GM23338 (cell line): ENCODE measurements at regions not wholly inside any gene's neighbourhood (a gene's known extent, or its start where the extent isn't known, plus 50 kb on each side); places are given as distances from the start of the nearest gene placed in this dataset.

ENCODE experiments used
- ATAC-seq: fragments of 200-7000 bp; cut with Tn5 transposase; 3 replicates; pipeline ENCODE4 v1.9.1; 2020
- DNase-seq: peaks from one replicate; pipeline ENCODE4 v3.0.0-alpha.2; 2015; ENCODE audit warnings: low spot score
- H2AFZ ChIP-seq: fragments of 200-600 bp; sonication (generic); 2 replicates; pipeline ENCODE4 v1.8.0; 2016; ENCODE audit warnings: antibody characterized with exemption, mild to moderate bottlenecking, moderate library complexity
- H3F3A ChIP-seq: fragments of 200-600 bp; sonication (generic); replicated peaks from 2 replicates; pipeline ENCODE4 v1.8.0; 2017; ENCODE audit warnings: antibody characterized with exemption, mixed run types, low read depth
- H3K27ac ChIP-seq: fragments of 200-600 bp; sonication (generic); 2 replicates; pipeline ENCODE4 v1.6.1; 2016; ENCODE audit warnings: low read depth
- H3K27me3 ChIP-seq: fragments of 200-600 bp; sonication (generic); 2 replicates; pipeline ENCODE4 v1.8.0; 2016; ENCODE audit warnings: mild to moderate bottlenecking, mixed run types, moderate library complexity; ENCODE audit not compliant: insufficient read depth
- H3K36me3 ChIP-seq: fragments of 200-600 bp; sonication (generic); 2 replicates; pipeline ENCODE4 v1.8.0; 2016; ENCODE audit warnings: mild to moderate bottlenecking; ENCODE audit not compliant: insufficient read depth
- H3K4me1 ChIP-seq: fragments of 200-600 bp; sonication (generic); 2 replicates; pipeline ENCODE4 v1.8.0; 2016; ENCODE audit warnings: mild to moderate bottlenecking, moderate library complexity; ENCODE audit not compliant: insufficient read depth
- H3K4me2 ChIP-seq: fragments of 200-600 bp; sonication (generic); 2 replicates; pipeline ENCODE4 v1.7.1; 2017; ENCODE audit warnings: mixed run types
- H3K4me3 ChIP-seq: fragments of 200-600 bp; sonication (generic); 2 replicates; pipeline ENCODE4 v1.6.1; 2016; ENCODE audit warnings: mixed run types
- H3K79me2 ChIP-seq: fragments of 200-600 bp; sonication (generic); replicated peaks from 2 replicates; pipeline ENCODE4 v1.8.0; 2017; ENCODE audit warnings: mild to moderate bottlenecking; ENCODE audit not compliant: insufficient read depth
- H3K9me2 ChIP-seq: fragments of 200-600 bp; sonication (generic); 2 replicates; pipeline ENCODE4 v1.8.0; 2017; ENCODE audit not compliant: insufficient read depth
- H4K20me1 ChIP-seq: fragments of 200-600 bp; sonication (generic); replicated peaks from 2 replicates; pipeline ENCODE4 v1.8.0; 2017; ENCODE audit warnings: mild to moderate bottlenecking; ENCODE audit not compliant: insufficient read depth
- H3K27ac Mint-ChIP-seq: 2 replicates; pipeline ENCODE4 v1.8.0; 2020; ENCODE audit warnings: inconsistent platforms, mild to moderate bottlenecking, moderate library complexity, mixed read lengths
- H3K27me3 Mint-ChIP-seq: 3 replicates; pipeline ENCODE4 v1.8.0; 2022; ENCODE audit warnings: low read depth, mild to moderate bottlenecking, moderate library complexity, mixed read lengths, inconsistent platforms; ENCODE audit not compliant: insufficient read depth, poor library complexity
- H3K36me3 Mint-ChIP-seq: 3 replicates; pipeline ENCODE4 v1.8.0; 2021; ENCODE audit warnings: low read depth, mild to moderate bottlenecking, inconsistent platforms, moderate library complexity, mixed read lengths
- H3K4me1 Mint-ChIP-seq: 3 replicates; pipeline ENCODE4 v1.8.0; 2020; ENCODE audit warnings: mild to moderate bottlenecking, inconsistent platforms, mixed read lengths
- H3K4me3 Mint-ChIP-seq: 3 replicates; pipeline ENCODE4 v1.8.0; 2021; ENCODE audit warnings: moderate library complexity, mild to moderate bottlenecking, inconsistent platforms, mixed read lengths
- H3K9me3 Mint-ChIP-seq: 3 replicates; pipeline ENCODE4 v1.8.0; 2020; ENCODE audit warnings: moderate library complexity, mild to moderate bottlenecking, inconsistent platforms, mixed read lengths
- CREB1 ChIP-seq: fragments of 250-450 bp; sonication (Bioruptor Pico); IDR thresholded peaks from 2 replicates; pipeline ENCODE4 v1.5.0; 2020; ENCODE audit warnings: low read depth, mild to moderate bottlenecking, moderate library complexity
- CTCF ChIP-seq, 2 experiments: fragments of 200-600 bp in 1 of 2; sonication (generic) in 1 of 2; conservative IDR thresholded peaks; 2 replicates each; pipeline versions ENCODE4 v1.5.1 to v1.6.1; 2016 to 2017; ENCODE audit warnings: antibody characterized with exemption in 2 of 2, low read depth in 2 of 2, mild to moderate bottlenecking in 2 of 2, moderate library complexity in 1 of 2
- EZH2 ChIP-seq: fragments of 200-600 bp; sonication (generic); IDR thresholded peaks from one replicate; pipeline ENCODE4 v1.8.0; 2017; ENCODE audit warnings: antibody characterized with exemption, mild to moderate bottlenecking, low read depth; ENCODE audit not compliant: unreplicated experiment
- JUNB ChIP-seq: IDR thresholded peaks from one replicate; pipeline ENCODE4 v1.6.1; 2016; ENCODE audit warnings: antibody characterized with exemption; ENCODE audit not compliant: unreplicated experiment
- NANOG ChIP-seq: IDR thresholded peaks from 2 replicates; pipeline ENCODE4 v1.6.1; 2016; ENCODE audit warnings: antibody characterized with exemption, borderline replicate concordance
- ZNF331 ChIP-seq: fragments of 250-450 bp; sonication (Bioruptor Pico); IDR thresholded peaks from 2 replicates; pipeline ENCODE4 v1.5.0; 2020; ENCODE audit warnings: low read depth, mild to moderate bottlenecking, moderate library complexity
- TF ChIP-seq, protein P1 (sequence below): IDR thresholded peaks from 2 replicates; pipeline ENCODE4 v1.6.1; 2016; ENCODE audit warnings: antibody characterized with exemption
- TF ChIP-seq, protein P2 (sequence below): IDR thresholded peaks from one replicate; pipeline ENCODE4 v1.6.1; 2018; ENCODE audit warnings: antibody characterized with exemption; ENCODE audit not compliant: unreplicated experiment

GRCh38 chr2:176702131-176702530, 432.9 kb downstream of the MTX2 start:
- H3K36me3 ChIP-seq, result no peaks in the 10 kb centered on the region
- no peaks in the 10 kb centered on the region for H3K79me2 ChIP-seq
- no peaks in the 10 kb centered on the region for H3F3A ChIP-seq
- ATAC-seq (no peak), DNase-seq (no peak)
- TF ChIP-seq, protein P1, sequence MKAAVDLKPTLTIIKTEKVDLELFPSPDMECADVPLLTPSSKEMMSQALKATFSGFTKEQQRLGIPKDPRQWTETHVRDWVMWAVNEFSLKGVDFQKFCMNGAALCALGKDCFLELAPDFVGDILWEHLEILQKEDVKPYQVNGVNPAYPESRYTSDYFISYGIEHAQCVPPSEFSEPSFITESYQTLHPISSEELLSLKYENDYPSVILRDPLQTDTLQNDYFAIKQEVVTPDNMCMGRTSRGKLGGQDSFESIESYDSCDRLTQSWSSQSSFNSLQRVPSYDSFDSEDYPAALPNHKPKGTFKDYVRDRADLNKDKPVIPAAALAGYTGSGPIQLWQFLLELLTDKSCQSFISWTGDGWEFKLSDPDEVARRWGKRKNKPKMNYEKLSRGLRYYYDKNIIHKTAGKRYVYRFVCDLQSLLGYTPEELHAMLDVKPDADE, result no peak
- no peaks in the 10 kb centered on the region for H4K20me1 ChIP-seq
- no peak overlapping the region for H3K27ac ChIP-seq
- H3K4me1 ChIP-seq, result peaks cover 6% of the 10 kb centered on the region; the same call in 1 of the 2 replicates
- peak overlapping the region; percentile 40; the same call in 1 of the 2 replicates for H2AFZ ChIP-seq
- H3K9me2 ChIP-seq, result no peaks in the 10 kb centered on the region
- H3K36me3 Mint-ChIP-seq, result no peaks in the 10 kb centered on the region
- H3K4me3 ChIP-seq, result no peak overlapping the region
- no peak overlapping the region for H3K4me3 Mint-ChIP-seq
- no peak overlapping the region for H3K4me2 ChIP-seq
- no peaks in the 10 kb centered on the region for H3K9me3 Mint-ChIP-seq
- no peak overlapping the region for H3K27ac Mint-ChIP-seq
- no peaks in the 10 kb centered on the region for H3K27me3 Mint-ChIP-seq
- no peaks in the 10 kb centered on the region for H3K27me3 ChIP-seq
- H3K4me1 Mint-ChIP-seq, result peaks cover 6% of the 10 kb centered on the region; the same call in 1 of the 3 replicates

- H4K20me1 ChIP-seq, result no peaks in the 10 kb centered on the region
- H3K9me3 Mint-ChIP-seq, result no peaks in the 10 kb centered on the region
- ATAC-seq (no peak), DNase-seq (no peak)
- no peak overlapping the region for H3K4me2 ChIP-seq
- no peaks in the 10 kb centered on the region for H3K36me3 Mint-ChIP-seq
- H3K4me3 Mint-ChIP-seq, result no peak overlapping the region
- H3K36me3 ChIP-seq, result no peaks in the 10 kb centered on the region
- H3K27me3 ChIP-seq, result no peaks in the 10 kb centered on the region
- peak overlapping the region; percentile 16; the same call in 1 of the 2 replicates for H2AFZ ChIP-seq
- no peaks in the 10 kb centered on the region for H3K9me2 ChIP-seq
- no peaks in the 10 kb centered on the region for H3F3A ChIP-seq
- H3K4me3 ChIP-seq, result no peak overlapping the region
- no peaks in the 10 kb centered on the region for H3K79me2 ChIP-seq
- peaks cover 6% of the 10 kb centered on the region for H3K4me1 ChIP-seq
- TF ChIP-seq CTCF (conservative IDR thresholded peaks at IDR 0.05; ENCODE audit: low read depth in 2 of 2) (no peak), JUNB (no peak), EZH2 (no peak), ZNF331 (CRISPR knock-in tag) (no peak), NANOG (no peak), CREB1 (CRISPR knock-in tag) (no peak)
- TF ChIP-seq, protein P2, sequence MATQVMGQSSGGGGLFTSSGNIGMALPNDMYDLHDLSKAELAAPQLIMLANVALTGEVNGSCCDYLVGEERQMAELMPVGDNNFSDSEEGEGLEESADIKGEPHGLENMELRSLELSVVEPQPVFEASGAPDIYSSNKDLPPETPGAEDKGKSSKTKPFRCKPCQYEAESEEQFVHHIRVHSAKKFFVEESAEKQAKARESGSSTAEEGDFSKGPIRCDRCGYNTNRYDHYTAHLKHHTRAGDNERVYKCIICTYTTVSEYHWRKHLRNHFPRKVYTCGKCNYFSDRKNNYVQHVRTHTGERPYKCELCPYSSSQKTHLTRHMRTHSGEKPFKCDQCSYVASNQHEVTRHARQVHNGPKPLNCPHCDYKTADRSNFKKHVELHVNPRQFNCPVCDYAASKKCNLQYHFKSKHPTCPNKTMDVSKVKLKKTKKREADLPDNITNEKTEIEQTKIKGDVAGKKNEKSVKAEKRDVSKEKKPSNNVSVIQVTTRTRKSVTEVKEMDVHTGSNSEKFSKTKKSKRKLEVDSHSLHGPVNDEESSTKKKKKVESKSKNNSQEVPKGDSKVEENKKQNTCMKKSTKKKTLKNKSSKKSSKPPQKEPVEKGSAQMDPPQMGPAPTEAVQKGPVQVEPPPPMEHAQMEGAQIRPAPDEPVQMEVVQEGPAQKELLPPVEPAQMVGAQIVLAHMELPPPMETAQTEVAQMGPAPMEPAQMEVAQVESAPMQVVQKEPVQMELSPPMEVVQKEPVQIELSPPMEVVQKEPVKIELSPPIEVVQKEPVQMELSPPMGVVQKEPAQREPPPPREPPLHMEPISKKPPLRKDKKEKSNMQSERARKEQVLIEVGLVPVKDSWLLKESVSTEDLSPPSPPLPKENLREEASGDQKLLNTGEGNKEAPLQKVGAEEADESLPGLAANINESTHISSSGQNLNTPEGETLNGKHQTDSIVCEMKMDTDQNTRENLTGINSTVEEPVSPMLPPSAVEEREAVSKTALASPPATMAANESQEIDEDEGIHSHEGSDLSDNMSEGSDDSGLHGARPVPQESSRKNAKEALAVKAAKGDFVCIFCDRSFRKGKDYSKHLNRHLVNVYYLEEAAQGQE, result no peak
- H3K27ac ChIP-seq, result no peak overlapping the region
- no peaks in the 10 kb centered on the region for H3K27me3 Mint-ChIP-seq
- H3K27ac Mint-ChIP-seq, result no peak overlapping the region
- peaks cover 7% of the 10 kb centered on the region; the same call in 2 of the 3 replicates for H3K4me1 Mint-ChIP-seq
Measured at GRCh38 chr2:176704282-176704858, 435.1 kb downstream of the MTX2 start.
